ENCODE measurements at regions not wholly inside any gene's neighbourhood (a gene's known extent, or its start where the extent isn't known, plus 50 kb on each side); places are given as distances from the start of the nearest gene placed in this dataset.
"Not testable (repeated sequence)": the region's sequence is repeated elsewhere in the genome, so short reads cannot be mapped to it uniquely, and the experiment has no call there.

DNA sequence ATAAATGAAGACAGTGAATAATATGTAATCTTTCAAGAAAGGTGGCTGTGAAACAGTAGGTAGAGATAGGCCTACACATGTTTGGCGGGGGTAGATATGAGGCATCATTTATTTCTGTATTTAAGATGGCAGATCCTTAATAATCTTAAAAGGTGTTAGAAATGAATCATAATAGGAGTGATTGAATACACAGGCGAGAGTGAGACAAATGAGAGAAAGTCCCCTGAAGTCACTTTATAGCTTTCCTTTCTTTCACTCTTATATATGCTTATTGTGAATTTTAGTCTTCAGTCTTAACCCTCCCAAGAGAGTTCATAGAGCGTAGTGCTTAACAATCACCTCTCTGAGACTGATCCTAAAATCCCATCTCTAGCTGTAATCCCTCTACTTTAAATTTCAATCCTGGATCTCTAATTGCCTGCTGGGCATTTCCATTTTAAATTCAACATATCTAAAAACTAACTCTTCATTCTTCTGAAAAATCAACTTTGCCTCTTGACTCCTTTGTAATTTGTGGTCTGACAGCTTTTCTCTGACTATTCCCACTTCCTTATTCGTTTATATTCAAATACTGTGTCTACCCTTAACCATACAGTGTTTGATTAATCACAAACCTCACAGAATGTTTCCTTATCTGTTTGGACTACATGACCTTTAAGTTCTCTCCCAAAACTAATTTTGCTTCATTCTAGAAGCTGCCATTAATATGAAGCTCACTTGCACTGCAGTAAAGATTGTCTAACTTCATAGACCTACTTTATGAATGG, 463.7 kb upstream of the FSIP2 start:
- Histone ChIP-seq H3K4me3 (no peak overlapping the region), H3K27me3 (no peaks in the 10 kb centered on the region), H3K27ac (no peak overlapping the region), H3K36me3 (no peaks in the 10 kb centered on the region), H3K4me1 (no peaks in the 10 kb centered on the region), H3K9me3 (no peaks in the 10 kb centered on the region)
- intact Hi-C loops (cut with DNase I; ENCODE audit: low total_unique reads): no loop called here
- no peak for DNase-seq
- TF ChIP-seq, protein P1, sequence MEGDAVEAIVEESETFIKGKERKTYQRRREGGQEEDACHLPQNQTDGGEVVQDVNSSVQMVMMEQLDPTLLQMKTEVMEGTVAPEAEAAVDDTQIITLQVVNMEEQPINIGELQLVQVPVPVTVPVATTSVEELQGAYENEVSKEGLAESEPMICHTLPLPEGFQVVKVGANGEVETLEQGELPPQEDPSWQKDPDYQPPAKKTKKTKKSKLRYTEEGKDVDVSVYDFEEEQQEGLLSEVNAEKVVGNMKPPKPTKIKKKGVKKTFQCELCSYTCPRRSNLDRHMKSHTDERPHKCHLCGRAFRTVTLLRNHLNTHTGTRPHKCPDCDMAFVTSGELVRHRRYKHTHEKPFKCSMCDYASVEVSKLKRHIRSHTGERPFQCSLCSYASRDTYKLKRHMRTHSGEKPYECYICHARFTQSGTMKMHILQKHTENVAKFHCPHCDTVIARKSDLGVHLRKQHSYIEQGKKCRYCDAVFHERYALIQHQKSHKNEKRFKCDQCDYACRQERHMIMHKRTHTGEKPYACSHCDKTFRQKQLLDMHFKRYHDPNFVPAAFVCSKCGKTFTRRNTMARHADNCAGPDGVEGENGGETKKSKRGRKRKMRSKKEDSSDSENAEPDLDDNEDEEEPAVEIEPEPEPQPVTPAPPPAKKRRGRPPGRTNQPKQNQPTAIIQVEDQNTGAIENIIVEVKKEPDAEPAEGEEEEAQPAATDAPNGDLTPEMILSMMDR (IDR thresholded peaks at IDR 0.05): no peak
- TF ChIP-seq POLR2A (IDR thresholded peaks at IDR 0.05): no peak

DNA sequence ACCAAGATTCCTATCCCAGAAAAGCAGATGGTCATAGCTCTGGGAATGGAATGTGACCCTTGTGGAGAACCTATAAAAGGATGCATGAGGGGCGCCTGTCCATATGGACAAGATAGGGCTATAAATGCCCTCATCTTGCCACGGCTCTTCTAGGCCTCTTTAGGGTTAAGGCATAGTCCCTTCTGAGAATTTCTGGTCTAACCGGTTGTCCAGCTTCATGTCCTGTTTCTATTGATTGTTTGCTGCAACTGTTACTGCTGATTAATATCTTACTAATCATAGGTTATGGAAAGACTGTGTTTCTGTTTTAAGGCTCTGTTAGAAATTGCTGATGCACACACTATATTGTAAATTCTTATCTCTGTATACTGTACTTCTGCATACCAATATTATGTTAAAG, 462.6 kb upstream of the FSIP2 start:
- H3K27ac ChIP-seq; intact Hi-C loops (cut with DNase I; ENCODE audit: low total_unique reads): not testable (repeated sequence)

DNA sequence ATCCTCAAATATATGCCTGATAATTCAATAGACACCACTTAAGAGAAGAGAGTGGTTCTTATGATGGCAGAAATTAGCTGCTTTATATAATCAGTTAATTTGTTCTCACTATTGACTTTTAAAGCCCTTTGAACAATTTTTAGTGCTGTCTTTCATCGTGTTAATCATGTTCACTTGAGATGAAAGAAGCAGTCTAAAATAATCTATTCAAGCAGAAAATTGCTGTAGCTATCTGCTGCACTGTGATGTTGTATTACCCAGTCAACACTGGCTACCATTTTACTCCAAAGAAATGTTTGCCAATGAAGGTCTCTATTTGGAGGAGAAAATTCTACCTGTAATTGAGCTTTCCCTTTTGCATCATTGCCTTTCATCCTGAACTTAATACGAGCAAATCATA, 459.8 kb upstream of the FSIP2 start:
- TF ChIP-seq, protein P1 (IDR thresholded peaks at IDR 0.05): no peak
- TF ChIP-seq POLR2A (IDR thresholded peaks at IDR 0.05): no peak
- Histone ChIP-seq H3K27me3 (no peaks in the 10 kb centered on the region), H3K4me3 (no peak overlapping the region), H3K27ac (no peak overlapping the region), H3K4me1 (no peaks in the 10 kb centered on the region), H3K36me3 (no peaks in the 10 kb centered on the region), H3K9me3 (no peaks in the 10 kb centered on the region)
- intact Hi-C loops (cut with DNase I; ENCODE audit: low total_unique reads): no loop called here
- DNase-seq: no peak

More for the DNA sequence above, 462.6 kb upstream of the FSIP2 start:
- H3K9me3 ChIP-seq, H3K4me1 ChIP-seq, H3K36me3 ChIP-seq, H3K27me3 ChIP-seq, H3K4me3 ChIP-seq, DNase-seq: not testable (repeated sequence)

DNA sequence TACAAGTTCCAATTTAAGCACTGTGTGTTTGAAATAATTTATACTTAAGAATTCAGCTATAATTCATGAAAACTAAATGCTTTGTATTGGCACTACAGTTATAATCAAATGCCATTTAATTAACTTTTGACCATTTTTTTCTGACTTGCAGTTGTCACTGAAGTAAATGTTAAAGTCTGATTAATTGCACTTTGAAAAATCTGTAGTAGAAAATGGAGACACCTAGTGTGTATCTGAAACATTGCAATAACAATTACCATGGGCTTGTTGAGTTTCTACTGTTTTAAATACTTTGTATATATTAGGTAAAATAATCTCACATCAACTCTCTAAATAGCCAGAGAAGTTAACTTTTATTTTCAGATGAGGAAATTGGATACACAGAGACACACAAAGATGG, 458.6 kb upstream of the FSIP2 start:
- intact Hi-C loops (cut with DNase I; ENCODE audit: low total_unique reads): no loop called here
- no peaks in the 10 kb centered on the region for H3K36me3 ChIP-seq
- H3K4me3 ChIP-seq: no peak overlapping the region
- no peak for DNase-seq
- TF ChIP-seq, protein P1 (IDR thresholded peaks at IDR 0.05): no peak
- TF ChIP-seq POLR2A (IDR thresholded peaks at IDR 0.05): no peak
- no peaks in the 10 kb centered on the region for H3K4me1 ChIP-seq
- H3K27me3 ChIP-seq: no peaks in the 10 kb centered on the region
- no peak overlapping the region for H3K27ac ChIP-seq
- H3K9me3 ChIP-seq: no peaks in the 10 kb centered on the region

DNA sequence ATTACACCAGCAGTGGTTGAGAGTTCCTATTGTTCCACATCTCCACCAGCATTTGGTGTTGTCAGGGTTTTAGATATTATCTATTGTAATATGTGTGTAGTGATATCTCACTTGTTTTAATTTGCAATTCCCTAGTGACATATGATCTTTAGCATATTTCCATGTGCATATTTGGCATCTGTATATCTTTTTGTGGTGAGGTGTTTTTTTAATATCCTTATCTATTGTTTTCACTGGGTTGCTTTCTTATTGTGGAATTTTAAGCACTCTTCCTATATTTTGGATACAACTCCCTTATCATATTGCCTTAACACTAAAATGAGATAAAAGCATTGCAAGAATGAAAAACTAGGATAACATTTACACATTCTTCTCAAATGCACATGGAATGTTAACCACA, 453.9 kb upstream of the FSIP2 start:
- Histone ChIP-seq H3K36me3 (no peaks in the 10 kb centered on the region), H3K4me3 (no peak overlapping the region), H3K27ac (no peak overlapping the region), H3K9me3 (no peaks in the 10 kb centered on the region), H3K27me3 (no peaks in the 10 kb centered on the region), H3K4me1 (no peaks in the 10 kb centered on the region)
- intact Hi-C loops (cut with DNase I; ENCODE audit: low total_unique reads): no loop called here
- TF ChIP-seq POLR2A (IDR thresholded peaks at IDR 0.05): no peak
- TF ChIP-seq, protein P1 (IDR thresholded peaks at IDR 0.05): no peak
- DNase-seq: no peak

DNA sequence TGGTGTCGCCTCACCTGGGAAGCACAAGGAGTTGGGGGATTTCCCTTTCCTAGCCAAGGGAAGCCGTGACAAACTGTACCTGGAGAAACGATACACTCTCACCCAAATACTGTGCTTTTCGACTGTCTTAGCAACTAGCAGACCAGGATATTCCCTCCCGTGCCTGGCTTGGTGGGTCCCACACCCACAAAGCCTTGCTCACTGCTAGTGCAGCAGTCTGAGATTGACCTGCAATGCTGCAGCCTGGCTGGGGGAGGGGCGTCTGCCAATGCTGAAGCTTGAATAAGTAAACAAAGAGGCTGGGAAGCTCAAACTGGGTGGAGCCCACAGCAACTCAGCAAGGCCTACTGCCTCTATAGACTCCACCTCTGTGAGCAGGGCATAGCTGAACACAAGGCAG, 448.6 kb upstream of the FSIP2 start:
- H3K4me3 ChIP-seq; H3K27ac ChIP-seq; H3K36me3 ChIP-seq; H3K4me1 ChIP-seq; H3K27me3 ChIP-seq; DNase-seq; intact Hi-C loops (cut with DNase I; ENCODE audit: low total_unique reads); H3K9me3 ChIP-seq: not testable (repeated sequence)

Measured in uterus (tissue), 3 donors.